Urinary bladder (tissue), 3 donors: ENCODE measurements at regions not wholly inside any gene's neighbourhood (a gene's known extent, or its start where the extent isn't known, plus 50 kb on each side); places are given as distances from the start of the nearest gene placed in this dataset.

Source experiments
- DNase-seq: peaks from one replicate; pipeline ENCODE4 v3.0.0-alpha.2; 2015; ENCODE audit errors: extremely low spot score
- H3K27ac ChIP-seq: one replicate; pipeline ENCODE4 v1.5.1; 2013; ENCODE audit warnings: low read depth, mild to moderate bottlenecking, moderate library complexity
- H3K36me3 ChIP-seq: one replicate; pipeline ENCODE4 v1.6.1; 2013; ENCODE audit warnings: mild to moderate bottlenecking, moderate library complexity; ENCODE audit not compliant: insufficient read depth
- H3K4me1 ChIP-seq: one replicate; pipeline ENCODE4 v1.6.1; 2013; ENCODE audit warnings: mild to moderate bottlenecking, moderate library complexity; ENCODE audit not compliant: insufficient read depth
- H3K4me3 ChIP-seq: one replicate; pipeline ENCODE4 v1.5.1; 2013; ENCODE audit warnings: low read depth, low read length
- WGBS: extraction: QIAGEN DNeasy Blood & Tissue Kit; methylation state at CpG from one replicate; pipeline ENCODE4 v1.1.7; 2013; 5-methylcytosine and 5-hydroxymethylcytosine counted together
- donor health status: healthy with polysubstance abuse.
- donor health status: healthy.

- 88% methylated on average over 7 of the region's 7 CpGs for WGBS
- H3K4me3 ChIP-seq: no peak overlapping the region
- H3K36me3 ChIP-seq: no peaks in the 10 kb centered on the region
- H3K4me1 ChIP-seq: no peaks in the 10 kb centered on the region
- no peak overlapping the region for H3K27ac ChIP-seq
- DNase-seq: no peak
These were observed 134.1 kb downstream of the TEX36 start for GRCh38 chr10:125548878-125549277.

DNA sequence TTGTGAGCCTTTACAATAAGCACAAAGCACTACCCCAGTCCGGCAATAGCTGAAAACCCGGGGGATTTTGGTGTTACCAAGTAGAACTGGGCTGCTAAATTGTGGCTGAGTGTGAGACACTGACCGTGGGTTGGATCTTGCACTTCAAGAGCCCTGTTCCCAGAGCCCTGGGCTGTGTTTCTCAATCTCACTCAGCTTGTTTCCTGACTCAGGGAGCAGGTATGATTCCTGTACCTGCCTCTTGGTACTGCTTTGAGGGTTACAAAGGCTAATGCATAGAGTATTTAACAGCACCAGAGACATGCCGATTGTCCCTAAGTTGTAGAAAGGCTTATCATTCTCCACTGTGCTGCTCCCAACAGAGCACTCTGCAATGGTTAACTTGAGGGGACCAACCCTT lies 134.6 kb downstream of the TEX36 start:
- Histone ChIP-seq H3K36me3 (no peaks in the 10 kb centered on the region), H3K27ac (no peak overlapping the region), H3K4me3 (no peak overlapping the region), H3K4me1 (no peaks in the 10 kb centered on the region)
- DNase-seq: no peak
- WGBS: 88% methylated on average over 4 of the region's 4 CpGs

DNA sequence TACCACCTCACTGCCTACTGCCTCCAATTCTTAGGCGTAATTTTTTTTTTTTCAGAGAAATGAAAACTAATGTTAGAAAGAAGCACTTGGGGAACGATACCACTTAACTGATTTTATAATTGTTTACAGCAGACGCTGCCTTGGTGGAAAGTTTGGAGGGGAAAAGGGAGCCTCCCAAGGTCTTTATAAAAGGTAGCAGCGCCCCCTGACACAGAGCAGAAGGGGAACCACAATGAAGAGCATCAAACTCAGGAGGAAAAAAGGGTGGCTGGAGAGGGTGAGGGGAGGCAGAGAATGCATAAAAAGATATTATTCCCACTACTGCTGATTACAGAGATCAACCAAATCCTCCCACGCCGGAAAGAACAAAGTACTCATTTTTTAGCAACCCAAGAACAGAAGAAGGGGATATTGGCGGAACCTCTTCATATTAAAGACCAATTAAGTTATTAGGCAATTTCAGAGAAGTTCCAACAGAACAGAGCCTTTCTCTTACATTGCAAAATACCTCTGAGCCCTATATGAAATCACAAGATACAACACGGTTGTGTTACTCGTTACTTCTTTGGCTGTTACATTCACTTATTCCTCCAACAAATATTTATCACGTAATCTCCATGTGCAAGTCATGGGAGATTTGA lies 135.8 kb downstream of the TEX36 start:
- no peaks in the 10 kb centered on the region for H3K36me3 ChIP-seq
- no peaks in the 10 kb centered on the region for H3K4me1 ChIP-seq
- DNase-seq: no peak
- no peak overlapping the region for H3K4me3 ChIP-seq
- WGBS: 74% methylated on average over 10 of the region's 10 CpGs
- no peak overlapping the region for H3K27ac ChIP-seq

GRCh38 chr10:125543796-125544195 lies 139.2 kb downstream of the TEX36 start:
- Histone ChIP-seq H3K4me3 (no peak overlapping the region), H3K4me1 (no peaks in the 10 kb centered on the region), H3K27ac (no peak overlapping the region), H3K36me3 (no peaks in the 10 kb centered on the region)
- 64% methylated on average over 10 of the region's 10 CpGs for WGBS
- DNase-seq: no peak

DNA sequence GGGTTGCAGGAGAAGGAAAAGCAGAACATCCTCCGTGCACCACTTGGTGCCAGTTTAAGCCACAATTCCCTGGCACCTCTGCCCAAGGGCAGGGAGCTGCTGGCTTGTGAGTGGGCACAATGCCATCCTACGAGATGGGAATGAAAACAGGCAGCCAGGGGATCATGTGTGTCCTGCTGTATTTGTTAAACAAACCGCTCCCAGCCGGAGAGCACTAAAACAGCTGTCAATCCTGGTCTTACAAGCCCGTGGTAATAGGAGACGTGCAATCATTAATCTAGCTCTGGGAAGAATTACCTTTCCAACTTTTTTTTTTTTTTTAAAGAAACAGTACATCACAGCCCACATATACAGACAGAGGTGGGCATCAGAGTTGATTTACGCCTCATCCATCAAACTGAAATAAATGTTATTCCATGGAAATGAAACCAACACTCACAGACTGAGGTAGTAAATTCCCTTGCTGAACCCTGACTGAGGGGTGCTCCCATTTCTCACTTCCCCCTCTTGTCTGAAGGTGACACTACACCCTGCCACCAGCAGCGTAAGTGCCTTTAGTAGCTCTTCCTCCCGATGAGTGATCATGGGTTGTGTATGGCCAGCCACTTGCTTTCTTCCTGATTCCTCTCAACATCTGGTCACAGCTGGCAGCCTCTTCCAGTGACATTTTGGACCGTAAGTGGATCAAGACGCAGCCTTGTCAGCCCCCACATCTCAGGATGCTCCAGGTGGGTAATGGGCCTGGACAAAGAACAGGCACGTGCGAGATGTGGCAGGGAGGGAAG lies 143.8 kb downstream of the TEX36 start:
- DNase-seq: no peak
- Histone ChIP-seq H3K27ac (no peak overlapping the region), H3K4me3 (no peak overlapping the region), H3K36me3 (no peaks in the 10 kb centered on the region), H3K4me1 (no peaks in the 10 kb centered on the region)
- WGBS: 40% methylated on average over 13 of the region's 13 CpGs

GRCh38 chr10:125536236-125536635 lies 146.7 kb downstream of the TEX36 start:
- no peak overlapping the region for H3K27ac ChIP-seq
- 90% methylated on average over 4 of the region's 4 CpGs for whole genome bisulfite sequencing
- H3K4me3 ChIP-seq: no peak overlapping the region
- no peaks in the 10 kb centered on the region for H3K36me3 ChIP-seq
- no peak for DNase-seq
- H3K4me1 ChIP-seq: no peaks in the 10 kb centered on the region

GRCh38 chr10:125535559-125535958 lies 147.4 kb downstream of the TEX36 start:
- no peak overlapping the region for H3K27ac ChIP-seq
- no peak overlapping the region for H3K4me3 ChIP-seq
- no peak for DNase-seq
- H3K4me1 ChIP-seq: no peaks in the 10 kb centered on the region
- H3K36me3 ChIP-seq: no peaks in the 10 kb centered on the region
- WGBS: 83% methylated on average over 8 of the region's 8 CpGs

GRCh38 chr10:125534515-125534914 lies 148.4 kb downstream of the TEX36 start:
- no peak for DNase-seq
- WGBS: 63% methylated on average over 5 of the region's 5 CpGs
- Histone ChIP-seq H3K4me1 (no peaks in the 10 kb centered on the region), H3K4me3 (no peak overlapping the region), H3K36me3 (no peaks in the 10 kb centered on the region), H3K27ac (no peak overlapping the region)

GRCh38 chr10:125533866-125534265 lies 149.1 kb downstream of the TEX36 start:
- Histone ChIP-seq H3K27ac (no peak overlapping the region), H3K4me1 (no peaks in the 10 kb centered on the region), H3K4me3 (no peak overlapping the region), H3K36me3 (no peaks in the 10 kb centered on the region)
- DNase-seq: no peak
- 40% methylated on average over 8 of the region's 8 CpGs for WGBS

- DNase-seq: no peak
- H3K4me1 ChIP-seq: no peaks in the 10 kb centered on the region
- H3K36me3 ChIP-seq: no peaks in the 10 kb centered on the region
- no peak overlapping the region for H3K27ac ChIP-seq
- WGBS: 34% methylated on average over 12 of the region's 12 CpGs
- no peak overlapping the region for H3K4me3 ChIP-seq
These were observed 151.5 kb downstream of the TEX36 start for GRCh38 chr10:125531465-125531864.

DNA sequence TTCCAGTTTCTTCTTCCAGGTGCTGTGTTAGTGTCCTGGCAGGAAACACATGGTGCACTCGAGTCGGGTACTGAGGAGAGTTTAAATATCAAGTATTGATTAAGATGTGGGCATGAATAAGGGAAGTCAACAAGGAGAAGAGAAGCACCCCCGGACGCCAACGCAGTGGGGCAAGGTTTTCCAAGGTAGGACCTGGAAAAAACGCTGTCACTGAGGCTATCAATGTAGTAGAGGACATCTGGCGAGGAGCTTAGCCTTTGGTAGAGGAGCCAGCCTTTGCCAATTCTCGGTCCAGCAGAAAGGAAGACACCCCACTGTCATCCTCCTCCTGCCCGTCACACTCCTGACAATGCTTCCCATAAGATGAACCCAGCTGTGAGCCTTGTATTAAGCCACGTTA lies 159.6 kb downstream of the TEX36 start:
- Histone ChIP-seq H3K36me3 (no peaks in the 10 kb centered on the region), H3K27ac (no peak overlapping the region), H3K4me1 (no peaks in the 10 kb centered on the region), H3K4me3 (no peak overlapping the region)
- WGBS: 92% methylated on average over 10 of the region's 10 CpGs
- no peak for DNase-seq

DNA sequence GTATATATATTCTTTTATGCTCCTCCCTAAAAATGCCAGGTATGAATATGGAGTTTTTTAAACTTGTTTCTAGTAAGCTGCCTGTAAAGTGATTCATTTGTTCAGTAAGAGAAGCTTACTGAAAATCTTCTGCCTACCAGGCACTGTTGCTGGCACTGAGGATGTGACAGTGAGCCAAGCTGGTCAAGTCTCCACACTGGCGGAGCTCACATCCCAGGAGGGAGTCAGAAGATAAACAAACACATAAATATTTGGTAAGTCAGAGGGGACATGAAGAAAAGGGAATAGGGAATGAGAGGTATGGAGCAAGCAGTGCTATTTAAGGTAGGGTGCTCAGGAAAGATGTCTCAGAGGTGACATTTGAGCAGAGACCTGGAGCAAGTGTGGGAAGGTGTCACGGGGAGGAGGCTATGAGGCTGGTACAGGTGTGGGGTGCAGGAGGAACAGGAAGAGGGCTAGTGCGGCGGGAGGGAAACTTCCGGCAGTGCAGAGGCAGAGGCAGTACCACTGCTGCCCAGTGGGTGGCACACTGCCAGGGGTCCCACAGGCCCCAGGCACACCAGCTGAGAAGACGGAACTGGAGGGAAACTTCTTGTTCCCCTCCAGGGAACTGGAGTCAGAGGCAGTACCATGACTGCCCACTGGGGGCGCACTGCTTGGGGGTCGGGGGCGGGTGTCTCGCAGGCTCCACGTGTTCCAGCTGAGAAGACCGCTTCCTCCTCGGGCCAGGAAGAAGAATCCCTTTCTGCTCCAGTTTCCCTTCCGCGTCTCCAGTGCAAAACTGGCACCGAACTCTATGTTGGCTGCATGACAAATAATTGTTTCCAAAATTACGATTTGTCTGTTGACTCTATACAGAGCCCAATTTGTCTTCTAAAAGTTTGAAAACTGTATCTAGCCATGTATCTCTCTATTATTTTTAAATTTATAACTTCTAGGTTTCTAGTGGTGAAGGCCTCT lies 161.0 kb downstream of the TEX36 start:
- Histone ChIP-seq H3K4me1 (no peaks in the 10 kb centered on the region), H3K4me3 (no peak overlapping the region), H3K27ac (no peak overlapping the region), H3K36me3 (no peaks in the 10 kb centered on the region)
- 49% methylated on average over 17 of the region's 17 CpGs for WGBS
- DNase-seq: no peak

DNA sequence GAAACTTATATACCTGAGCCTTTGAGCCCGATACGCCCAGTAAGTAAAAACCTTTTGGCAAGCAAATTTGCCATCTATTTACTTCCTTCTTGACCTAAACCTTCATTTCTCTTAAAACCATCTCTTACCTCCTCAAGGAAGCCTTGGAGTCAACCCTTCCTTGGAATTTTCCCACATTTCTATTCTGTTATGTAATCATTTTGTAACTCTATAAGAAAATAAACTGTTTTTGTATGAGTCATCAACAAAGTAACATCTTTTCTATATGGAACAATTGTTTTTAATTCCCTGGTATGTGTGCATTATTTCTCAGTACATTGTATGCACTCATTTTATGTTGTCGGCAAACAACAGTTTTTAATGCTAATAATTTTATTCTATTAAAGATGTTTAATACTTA lies 162.0 kb downstream of the TEX36 start:
- DNase-seq: no peak
- Histone ChIP-seq H3K27ac (no peak overlapping the region), H3K4me1 (no peaks in the 10 kb centered on the region), H3K36me3 (no peaks in the 10 kb centered on the region), H3K4me3 (no peak overlapping the region)
- 95% methylated on average over 3 of the region's 3 CpGs for WGBS
